A549 (cell line): ENCODE measurements at regions not wholly inside any gene's neighbourhood (a gene's known extent, or its start where the extent isn't known, plus 50 kb on each side); places are given as distances from the start of the nearest gene placed in this dataset.

Experiments used
- ATAC-seq, 2 experiments: fragments of 200-7000 bp in 1 of 2; fragments of >200 bp in 1 of 2; cut with Nextera tagmentation in 1 of 2; cut with Tn5 transposase in 1 of 2; 3 replicates each; pipeline versions ENCODE4 v1.8.0 to v1.9.1; 2018 to 2020; ENCODE audit warnings: mild to moderate bottlenecking in 1 of 2, moderate library complexity in 1 of 2
- CTCF ChIA-PET: fragments of 300-600 bp; sonication (Branson Sonifier 250); formaldehyde crosslinking; extraction: SDS; loops from one replicate; lab custom pipeline; 2021; ENCODE audit warnings: antibody characterized with exemption, inconsistent platforms; lab: Yijun Ruan, JAX
- POLR2A ChIA-PET: fragments of 350-600 bp; formaldehyde crosslinking; extraction: SDS; loops from one replicate; lab custom pipeline; 2021; ENCODE audit warnings: antibody characterized with exemption, inconsistent platforms; lab: Yijun Ruan, JAX
- DNase-seq, 2 experiments: peaks; one replicate each; pipeline versions ENCODE4 v3.0.0 to v3.0.0-alpha.2; 2011 to 2016; ENCODE audit warnings: low read depth in 1 of 2, low spot score in 1 of 2
- FAIRE-seq: peaks from 2 replicates; lab custom pipeline; 2011; peaks lifted over from hg19 to GRCh38; lab: Jason Lieb, UNC
- H3K27ac ChIP-seq, 2 experiments: fragments of >200 bp; sonication (Bioruptor Twin); formaldehyde crosslinking; 3 replicates each; pipeline ENCODE4 v1.5.1; 2016 to 2017
- H3K4me1 ChIP-seq: fragments of >200 bp; sonication (Bioruptor Twin); formaldehyde crosslinking; 3 replicates; pipeline ENCODE4 v1.6.1; 2016
- H3K4me2 ChIP-seq: fragments of >200 bp; sonication (Bioruptor Twin); formaldehyde crosslinking; 3 replicates; pipeline ENCODE4 v1.6.1; 2016
- H3K4me3 ChIP-seq: fragments of >200 bp; sonication (Bioruptor Twin); formaldehyde crosslinking; 3 replicates; pipeline ENCODE4 v1.5.1; 2016
- H3K9me3 ChIP-seq: fragments of >200 bp; sonication (Bioruptor Twin); formaldehyde crosslinking; 3 replicates; pipeline ENCODE4 v1.6.1; 2016
- BHLHE40 ChIP-seq: IDR thresholded peaks from 2 replicates; pipeline ENCODE4 v1.6.1; 2012; ENCODE audit warnings: low read depth, low read length, inconsistent platforms
- CBX2 ChIP-seq: fragments of 200-600 bp; sonication (generic); IDR thresholded peaks from 2 replicates; pipeline ENCODE4 v1.6.1; 2016; ENCODE audit warnings: low read depth, mild to moderate bottlenecking, borderline replicate concordance
- CEBPB ChIP-seq, 2 experiments: fragments of >200 bp in 1 of 2; sonication (Bioruptor Twin) in 1 of 2; formaldehyde crosslinking in 1 of 2; IDR thresholded peaks; 2 replicates each; pipeline ENCODE4 v1.6.1; 2012 to 2016
- E2F6 ChIP-seq: IDR thresholded peaks from 2 replicates; pipeline ENCODE4 v1.6.1; 2012; ENCODE audit warnings: low read depth, borderline replicate concordance
- EHF ChIP-seq: fragments of 250-450 bp; sonication (Bioruptor Pico); IDR thresholded peaks from 2 replicates; pipeline ENCODE4 v1.5.0; 2020; ENCODE audit warnings: mild to moderate bottlenecking
- ELK1 ChIP-seq: fragments of 150-350 bp; IDR thresholded peaks from 2 replicates; pipeline ENCODE4 v1.6.1; 2014; ENCODE audit warnings: low read depth, mild to moderate bottlenecking, low read length
- FOSB ChIP-seq: fragments of 250-450 bp; sonication (Bioruptor Pico); IDR thresholded peaks from 2 replicates; pipeline ENCODE4 v1.5.0; 2020; ENCODE audit warnings: mild to moderate bottlenecking, moderate library complexity
- FOSL2 ChIP-seq, 2 experiments: fragments of 450-650 bp in 1 of 2; fragments of >200 bp in 1 of 2; sonication (Bioruptor Twin) in 1 of 2; formaldehyde crosslinking; IDR thresholded peaks; 2 replicates each; pipeline versions ENCODE4 v1.5.0 to v1.6.1; 2016 to 2020; ENCODE audit warnings: mild to moderate bottlenecking in 1 of 2, moderate library complexity in 1 of 2
- GATA3 ChIP-seq: IDR thresholded peaks from 2 replicates; pipeline ENCODE4 v1.6.1; 2012; ENCODE audit warnings: borderline replicate concordance
- HES2 ChIP-seq: fragments of >200 bp; sonication (Bioruptor Twin); formaldehyde crosslinking; IDR thresholded peaks from 2 replicates; pipeline ENCODE4 v1.6.1; 2016
- HOXB13 ChIP-seq: fragments of 250-450 bp; sonication (Bioruptor Pico); IDR thresholded peaks from 2 replicates; pipeline ENCODE4 v1.5.0; 2020; ENCODE audit warnings: low read depth, mild to moderate bottlenecking, moderate library complexity
- MAFK ChIP-seq: fragments of 450-650 bp; IDR thresholded peaks from 2 replicates; pipeline ENCODE4 v1.6.1; 2014; ENCODE audit not compliant: partially characterized antibody
- MAX ChIP-seq: IDR thresholded peaks from 2 replicates; pipeline ENCODE4 v1.6.1; 2012
- NPAS2 ChIP-seq: fragments of 250-450 bp; sonication (Bioruptor Pico); IDR thresholded peaks from 2 replicates; pipeline ENCODE4 v1.8.0; 2022; ENCODE audit warnings: mild to moderate bottlenecking, moderate library complexity, borderline replicate concordance
- PBX3 ChIP-seq: IDR thresholded peaks from 2 replicates; pipeline ENCODE4 v1.6.1; 2012
- PHF8 ChIP-seq: fragments of 200-600 bp; sonication (generic); IDR thresholded peaks from 2 replicates; pipeline ENCODE4 v1.6.1; 2016; ENCODE audit warnings: low read depth, mild to moderate bottlenecking, antibody characterized with exemption, moderate library complexity, borderline replicate concordance
- RCOR1 ChIP-seq: fragments of 150-350 bp; IDR thresholded peaks from 2 replicates; pipeline ENCODE4 v1.6.1; 2014; ENCODE audit warnings: antibody characterized with exemption, low read length, low read depth
- RFX5 ChIP-seq: fragments of 450-650 bp; IDR thresholded peaks from 2 replicates; pipeline ENCODE4 v1.7.1; 2014; ENCODE audit warnings: antibody characterized with exemption, mild to moderate bottlenecking, moderate library complexity
- RNF2 ChIP-seq: fragments of 200-600 bp; sonication (generic); IDR thresholded peaks from 2 replicates; pipeline ENCODE4 v1.6.1; 2016; ENCODE audit warnings: low read depth, mild to moderate bottlenecking, antibody characterized with exemption, moderate library complexity, borderline replicate concordance
- SMC3 ChIP-seq: fragments of >200 bp; sonication (Bioruptor Twin); formaldehyde crosslinking; IDR thresholded peaks from 3 replicates; pipeline ENCODE4 v1.6.1; 2018; ENCODE audit warnings: inconsistent platforms
- SREBF2 ChIP-seq: fragments of 450-650 bp; IDR thresholded peaks from 2 replicates; pipeline ENCODE4 v1.6.1; 2014; ENCODE audit warnings: mild to moderate bottlenecking, moderate library complexity
- TP53 ChIP-seq: fragments of 250-450 bp; sonication (Bioruptor Pico); IDR thresholded peaks from 2 replicates; pipeline ENCODE4 v1.5.0; 2021; ENCODE audit warnings: mild to moderate bottlenecking, moderate library complexity
- WGBS: methylation state at CpG from one replicate; pipeline ENCODE4 v1.1.6; 2017; ENCODE audit errors: missing lambda C conversion rate; 5-methylcytosine and 5-hydroxymethylcytosine counted together

GRCh38 chr5:18048449-18048848 is 414.2 kb downstream of the TAF11L14 start:
- ChIA-PET CTCF (interaction anchor here (1.2 kb wide), 1 partner anchor 65 kb away, joined by 3 read pairs; no protein-coding TSS in a partner anchor), POLR2A (no interaction called here)
- 30% methylated on average over 2 of the region's 2 CpGs for WGBS
- no peaks in the 10 kb centered on the region for H3K9me3 ChIP-seq
- DNase-seq (peak in 1 of 2 experiments; percentile 18), ATAC-seq (peak in 1 of 2 experiments; percentile 45; a peak in 1 of 6 replicates), FAIRE-seq (no peak)
- no peak overlapping the region for H3K4me3 ChIP-seq
- H3K4me2 ChIP-seq = 0 out of 3 replicates have a peak overlapping the region, but pooled peaks have one; percentile 4
- H3K4me1 ChIP-seq = peaks cover 5% of the 10 kb centered on the region; the same call in 1 of the 3 replicates
- no peak overlapping the region for H3K27ac ChIP-seq
- TF ChIP-seq FOSB (CRISPR knock-in tag) (no peak), GATA3 (peak; percentile 36; the same call in 1 of the 2 replicates), RCOR1 (no peak)

GRCh38 chr5:18050345-18050744 is 416.1 kb downstream of the TAF11L14 start:
- Histone ChIP-seq H3K4me3 (no peak overlapping the region), H3K9me3 (no peaks in the 10 kb centered on the region), H3K4me1 (peaks cover 5% of the 10 kb centered on the region; the same call in 1 of the 3 replicates), H3K27ac (no peak overlapping the region), H3K4me2 (no peak overlapping the region)
- ChIA-PET POLR2A (no interaction called here), CTCF (no interaction called here)
- WGBS = 68% methylated on average over 1 of the region's 1 CpG
- no peak for DNase-seq
- ATAC-seq = no peak
- FAIRE-seq = no peak
- TF ChIP-seq MAFK (peak; percentile 91), EHF (CRISPR knock-in tag) (no peak)

- ATAC-seq (no peak), FAIRE-seq (no peak), DNase-seq (no peak)
- Histone ChIP-seq H3K4me3 (no peak overlapping the region), H3K27ac (no peak overlapping the region), H3K4me2 (no peak overlapping the region)
- POLR2A ChIA-PET = no interaction called here
- CTCF ChIA-PET = no interaction called here
- TF ChIP-seq EHF (CRISPR knock-in tag) = no peak
- no peak for TF ChIP-seq MAFK
- no peak for TF ChIP-seq BHLHE40
- TF ChIP-seq CEBPB (IDR thresholded peaks at IDR 0.05) = no peak
- TF ChIP-seq HOXB13 (CRISPR knock-in tag) = no peak
- TF ChIP-seq SREBF2 = no peak
- no peak for TF ChIP-seq HES2
- no peak for TF ChIP-seq PBX3
- no peak for TF ChIP-seq ELK1
- TF ChIP-seq CBX2 = no peak
- TF ChIP-seq SMC3 = no peak
- no peak for TF ChIP-seq NPAS2 (CRISPR knock-in tag)
- no peak for TF ChIP-seq TP53
- TF ChIP-seq RNF2 = no peak
- no peak for TF ChIP-seq PHF8
- no peak for TF ChIP-seq MAX
- TF ChIP-seq E2F6 = no peak
- TF ChIP-seq RFX5 = no peak
- no peak for TF ChIP-seq FOSL2 (IDR thresholded peaks at IDR 0.05)
- no peak for TF ChIP-seq FOSL2 (CRISPR knock-in tag; IDR thresholded peaks at IDR 0.05)
- TF ChIP-seq, all 56 proteins: peak for 0
- WGBS = 45% methylated on average over 4 of the region's 4 CpGs
- Histone ChIP-seq H3K4me1 (peaks cover 5% of the 10 kb centered on the region; the same call in 1 of the 3 replicates), H3K9me3 (no peaks in the 10 kb centered on the region)
Measured at GRCh38 chr5:18050776-18051175, 416.5 kb downstream of the TAF11L14 start.
